HL-60 (cell line): ENCODE measurements at regions not wholly inside any gene's neighbourhood (a gene's known extent, or its start where the extent isn't known, plus 50 kb on each side); places are given as distances from the start of the nearest gene placed in this dataset.
"Not testable (repeated sequence)": the region's sequence is repeated elsewhere in the genome, so short reads cannot be mapped to it uniquely, and the experiment has no call there.

Experiments
- GABPA ChIP-seq: IDR thresholded peaks from 2 replicates; pipeline ENCODE4 v1.6.1; 2012; ENCODE audit warnings: low read depth
- POLR2AphosphoS5 ChIP-seq: IDR thresholded peaks from 2 replicates; pipeline ENCODE4 v1.6.1; 2012; ENCODE audit warnings: low read depth
- REST ChIP-seq: IDR thresholded peaks from 2 replicates; pipeline ENCODE4 v1.6.1; 2012; ENCODE audit warnings: low read depth; ENCODE audit not compliant: insufficient replicate concordance
- SPI1 ChIP-seq: IDR thresholded peaks from 2 replicates; pipeline ENCODE4 v1.6.1; 2012; ENCODE audit warnings: low read depth, mild to moderate bottlenecking, borderline replicate concordance
- TF ChIP-seq, protein P1 (sequence below): IDR thresholded peaks from one replicate; pipeline ENCODE4 v1.5.1; 2011; ENCODE audit warnings: low read length, control low read depth, inconsistent platforms; ENCODE audit not compliant: insufficient read depth

- TF ChIP-seq POLR2AphosphoS5, GABPA, REST, SPI1: not testable (repeated sequence)
- TF ChIP-seq, protein P1, sequence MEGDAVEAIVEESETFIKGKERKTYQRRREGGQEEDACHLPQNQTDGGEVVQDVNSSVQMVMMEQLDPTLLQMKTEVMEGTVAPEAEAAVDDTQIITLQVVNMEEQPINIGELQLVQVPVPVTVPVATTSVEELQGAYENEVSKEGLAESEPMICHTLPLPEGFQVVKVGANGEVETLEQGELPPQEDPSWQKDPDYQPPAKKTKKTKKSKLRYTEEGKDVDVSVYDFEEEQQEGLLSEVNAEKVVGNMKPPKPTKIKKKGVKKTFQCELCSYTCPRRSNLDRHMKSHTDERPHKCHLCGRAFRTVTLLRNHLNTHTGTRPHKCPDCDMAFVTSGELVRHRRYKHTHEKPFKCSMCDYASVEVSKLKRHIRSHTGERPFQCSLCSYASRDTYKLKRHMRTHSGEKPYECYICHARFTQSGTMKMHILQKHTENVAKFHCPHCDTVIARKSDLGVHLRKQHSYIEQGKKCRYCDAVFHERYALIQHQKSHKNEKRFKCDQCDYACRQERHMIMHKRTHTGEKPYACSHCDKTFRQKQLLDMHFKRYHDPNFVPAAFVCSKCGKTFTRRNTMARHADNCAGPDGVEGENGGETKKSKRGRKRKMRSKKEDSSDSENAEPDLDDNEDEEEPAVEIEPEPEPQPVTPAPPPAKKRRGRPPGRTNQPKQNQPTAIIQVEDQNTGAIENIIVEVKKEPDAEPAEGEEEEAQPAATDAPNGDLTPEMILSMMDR = not testable (repeated sequence)
These were observed 256.6 kb upstream of the PELI2 start for GRCh38 chr14:55861561-55861960.
